ENCODE measurements at regions not wholly inside any gene's neighbourhood (a gene's known extent, or its start where the extent isn't known, plus 50 kb on each side); places are given as distances from the start of the nearest gene placed in this dataset.

GRCh38 chr15:69824075-69824876 is 273.4 kb downstream of the TLE3 start:
- H3K36me3 ChIP-seq, result no peaks in the 10 kb centered on the region
- DNase-seq, result no peak
- H3K27ac ChIP-seq, result no peak overlapping the region
- TF ChIP-seq, protein P1, sequence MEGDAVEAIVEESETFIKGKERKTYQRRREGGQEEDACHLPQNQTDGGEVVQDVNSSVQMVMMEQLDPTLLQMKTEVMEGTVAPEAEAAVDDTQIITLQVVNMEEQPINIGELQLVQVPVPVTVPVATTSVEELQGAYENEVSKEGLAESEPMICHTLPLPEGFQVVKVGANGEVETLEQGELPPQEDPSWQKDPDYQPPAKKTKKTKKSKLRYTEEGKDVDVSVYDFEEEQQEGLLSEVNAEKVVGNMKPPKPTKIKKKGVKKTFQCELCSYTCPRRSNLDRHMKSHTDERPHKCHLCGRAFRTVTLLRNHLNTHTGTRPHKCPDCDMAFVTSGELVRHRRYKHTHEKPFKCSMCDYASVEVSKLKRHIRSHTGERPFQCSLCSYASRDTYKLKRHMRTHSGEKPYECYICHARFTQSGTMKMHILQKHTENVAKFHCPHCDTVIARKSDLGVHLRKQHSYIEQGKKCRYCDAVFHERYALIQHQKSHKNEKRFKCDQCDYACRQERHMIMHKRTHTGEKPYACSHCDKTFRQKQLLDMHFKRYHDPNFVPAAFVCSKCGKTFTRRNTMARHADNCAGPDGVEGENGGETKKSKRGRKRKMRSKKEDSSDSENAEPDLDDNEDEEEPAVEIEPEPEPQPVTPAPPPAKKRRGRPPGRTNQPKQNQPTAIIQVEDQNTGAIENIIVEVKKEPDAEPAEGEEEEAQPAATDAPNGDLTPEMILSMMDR (IDR thresholded peaks at IDR 0.05; ENCODE audit: low read depth, low read length), result no peak
- H3K4me3 ChIP-seq (ENCODE audit: low read depth, low read length), result no peak overlapping the region
- H3K27me3 ChIP-seq (ENCODE audit: insufficient read depth, low read depth, severe bottlenecking), result no peaks in the 10 kb centered on the region
- H3K9me3 ChIP-seq (ENCODE audit: severe bottlenecking), result no peaks in the 10 kb centered on the region

- no peaks in the 10 kb centered on the region for H3K9me3 ChIP-seq (ENCODE audit: severe bottlenecking)
- H3K27ac ChIP-seq, result peak overlapping the region; percentile 53; the same call in 1 of the 2 replicates
- no peak overlapping the region for H3K4me3 ChIP-seq (ENCODE audit: low read depth, low read length)
- TF ChIP-seq, protein P1 (IDR thresholded peaks at IDR 0.05; ENCODE audit: low read depth, low read length), result no peak
- H3K36me3 ChIP-seq, result no peaks in the 10 kb centered on the region
- H3K27me3 ChIP-seq (ENCODE audit: insufficient read depth, low read depth, severe bottlenecking), result no peaks in the 10 kb centered on the region
- no peak for DNase-seq
These were observed 272.8 kb downstream of the TLE3 start for GRCh38 chr15:69824877-69825406.

GRCh38 chr15:69825941-69826818 is 271.5 kb downstream of the TLE3 start:
- peak; percentile 27 for DNase-seq
- Histone ChIP-seq H3K4me3 (ENCODE audit: low read depth, low read length) (no peak overlapping the region), H3K9me3 (ENCODE audit: severe bottlenecking) (no peaks in the 10 kb centered on the region), H3K36me3 (no peaks in the 10 kb centered on the region), H3K27ac (peak overlapping the region; percentile 53), H3K27me3 (ENCODE audit: insufficient read depth, low read depth, severe bottlenecking) (no peaks in the 10 kb centered on the region)
- TF ChIP-seq, protein P1 (IDR thresholded peaks at IDR 0.05; ENCODE audit: low read depth, low read length), result no peak

DNA sequence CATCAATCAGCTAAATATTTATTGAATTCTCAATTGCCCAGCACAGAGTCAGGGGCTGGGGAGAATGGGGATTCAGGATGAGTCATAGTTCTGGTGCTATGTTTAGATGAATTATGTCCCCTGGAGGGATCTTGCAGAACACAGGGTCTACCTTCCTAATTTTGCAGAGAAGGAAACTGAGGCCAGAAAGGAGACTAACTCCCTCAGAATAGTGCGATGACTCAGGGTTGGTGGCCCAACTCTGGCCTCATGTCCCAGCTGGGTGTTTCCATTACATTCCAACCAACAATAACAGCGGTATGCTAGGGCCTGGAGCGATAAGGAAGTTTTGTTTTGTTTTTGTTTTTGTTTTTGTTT is 270.9 kb downstream of the TLE3 start:
- H3K27ac ChIP-seq, result no peak overlapping the region
- no peaks in the 10 kb centered on the region for H3K9me3 ChIP-seq (ENCODE audit: severe bottlenecking)
- H3K4me3 ChIP-seq (ENCODE audit: low read depth, low read length), result no peak overlapping the region
- no peaks in the 10 kb centered on the region for H3K36me3 ChIP-seq
- TF ChIP-seq, protein P1 (IDR thresholded peaks at IDR 0.05; ENCODE audit: low read depth, low read length), result no peak
- no peaks in the 10 kb centered on the region for H3K27me3 ChIP-seq (ENCODE audit: insufficient read depth, low read depth, severe bottlenecking)
- DNase-seq, result no peak

DNA sequence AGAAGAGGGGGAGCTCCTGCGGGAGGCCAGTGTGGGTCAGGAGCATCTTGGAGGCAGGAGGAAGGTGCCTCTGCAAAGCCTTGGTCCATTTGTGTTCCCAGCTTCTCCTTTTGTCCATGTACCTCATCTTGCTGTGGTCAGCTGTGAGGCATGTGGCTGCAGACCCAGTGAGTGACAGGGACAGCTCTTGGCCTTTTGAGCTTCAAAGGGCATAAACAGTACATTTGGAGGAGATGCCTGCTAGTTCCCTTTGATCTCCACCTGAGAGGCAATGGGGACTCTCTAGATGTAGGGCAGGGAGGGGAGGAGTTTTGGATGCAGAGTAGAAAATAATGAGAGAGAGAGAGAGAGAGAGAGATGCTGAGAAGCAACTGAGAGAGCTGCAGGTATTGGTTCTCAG is 270.0 kb downstream of the TLE3 start:
- Histone ChIP-seq H3K36me3 (no peaks in the 10 kb centered on the region), H3K27me3 (ENCODE audit: insufficient read depth, low read depth, severe bottlenecking) (no peaks in the 10 kb centered on the region), H3K4me3 (ENCODE audit: low read depth, low read length) (no peak overlapping the region), H3K9me3 (ENCODE audit: severe bottlenecking) (no peaks in the 10 kb centered on the region), H3K27ac (no peak overlapping the region)
- DNase-seq, result no peak
- TF ChIP-seq, protein P1 (IDR thresholded peaks at IDR 0.05; ENCODE audit: low read depth, low read length), result no peak

All from WERI-Rb-1 (cell line).